K562 (cell line): ENCODE measurements at regions not wholly inside any gene's neighbourhood (a gene's known extent, or its start where the extent isn't known, plus 50 kb on each side); places are given as distances from the start of the nearest gene placed in this dataset.

ENCODE experiments used
- FOXM1 ChIP-seq, 2 experiments: fragments of 450-650 bp in 1 of 2; sonication (generic) in 1 of 2; formaldehyde crosslinking in 1 of 2; IDR thresholded peaks; 2 replicates each; pipeline versions ENCODE4 v1.6.1 to v1.9.0; 2017 to 2022; ENCODE audit warnings: low read depth in 2 of 2, mild to moderate bottlenecking in 2 of 2, missing genetic modification reagents in 1 of 2, moderate library complexity in 1 of 2
- TF ChIP-seq, protein P1 (sequence below), 2 experiments: fragments of 450-650 bp; IDR thresholded peaks; 2 replicates each; pipeline ENCODE4 v1.6.1; 2016; ENCODE audit warnings: mild to moderate bottlenecking in 2 of 2, borderline replicate concordance in 1 of 2, low read depth in 1 of 2, moderate library complexity in 1 of 2

DNA sequence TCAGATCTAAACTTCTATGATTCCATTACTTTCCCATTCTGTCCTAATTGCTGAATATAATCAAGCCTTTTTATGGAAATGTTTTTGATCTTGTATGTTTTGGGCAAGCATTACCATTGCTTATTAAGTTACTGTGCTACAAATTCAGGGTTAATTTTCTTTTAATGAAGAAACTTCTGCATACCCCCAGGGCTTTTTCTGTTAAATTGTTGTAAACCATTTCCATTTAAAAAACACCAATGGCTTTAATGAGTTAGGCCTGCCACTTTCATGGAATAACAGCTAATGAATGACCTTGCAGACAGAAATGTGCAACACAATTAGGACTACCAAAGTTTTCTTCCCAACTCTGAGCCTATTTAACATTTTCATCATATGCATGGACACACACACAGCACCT lies 150.0 kb downstream of the DIPK2A start (continued):
- TF ChIP-seq, protein P1, sequence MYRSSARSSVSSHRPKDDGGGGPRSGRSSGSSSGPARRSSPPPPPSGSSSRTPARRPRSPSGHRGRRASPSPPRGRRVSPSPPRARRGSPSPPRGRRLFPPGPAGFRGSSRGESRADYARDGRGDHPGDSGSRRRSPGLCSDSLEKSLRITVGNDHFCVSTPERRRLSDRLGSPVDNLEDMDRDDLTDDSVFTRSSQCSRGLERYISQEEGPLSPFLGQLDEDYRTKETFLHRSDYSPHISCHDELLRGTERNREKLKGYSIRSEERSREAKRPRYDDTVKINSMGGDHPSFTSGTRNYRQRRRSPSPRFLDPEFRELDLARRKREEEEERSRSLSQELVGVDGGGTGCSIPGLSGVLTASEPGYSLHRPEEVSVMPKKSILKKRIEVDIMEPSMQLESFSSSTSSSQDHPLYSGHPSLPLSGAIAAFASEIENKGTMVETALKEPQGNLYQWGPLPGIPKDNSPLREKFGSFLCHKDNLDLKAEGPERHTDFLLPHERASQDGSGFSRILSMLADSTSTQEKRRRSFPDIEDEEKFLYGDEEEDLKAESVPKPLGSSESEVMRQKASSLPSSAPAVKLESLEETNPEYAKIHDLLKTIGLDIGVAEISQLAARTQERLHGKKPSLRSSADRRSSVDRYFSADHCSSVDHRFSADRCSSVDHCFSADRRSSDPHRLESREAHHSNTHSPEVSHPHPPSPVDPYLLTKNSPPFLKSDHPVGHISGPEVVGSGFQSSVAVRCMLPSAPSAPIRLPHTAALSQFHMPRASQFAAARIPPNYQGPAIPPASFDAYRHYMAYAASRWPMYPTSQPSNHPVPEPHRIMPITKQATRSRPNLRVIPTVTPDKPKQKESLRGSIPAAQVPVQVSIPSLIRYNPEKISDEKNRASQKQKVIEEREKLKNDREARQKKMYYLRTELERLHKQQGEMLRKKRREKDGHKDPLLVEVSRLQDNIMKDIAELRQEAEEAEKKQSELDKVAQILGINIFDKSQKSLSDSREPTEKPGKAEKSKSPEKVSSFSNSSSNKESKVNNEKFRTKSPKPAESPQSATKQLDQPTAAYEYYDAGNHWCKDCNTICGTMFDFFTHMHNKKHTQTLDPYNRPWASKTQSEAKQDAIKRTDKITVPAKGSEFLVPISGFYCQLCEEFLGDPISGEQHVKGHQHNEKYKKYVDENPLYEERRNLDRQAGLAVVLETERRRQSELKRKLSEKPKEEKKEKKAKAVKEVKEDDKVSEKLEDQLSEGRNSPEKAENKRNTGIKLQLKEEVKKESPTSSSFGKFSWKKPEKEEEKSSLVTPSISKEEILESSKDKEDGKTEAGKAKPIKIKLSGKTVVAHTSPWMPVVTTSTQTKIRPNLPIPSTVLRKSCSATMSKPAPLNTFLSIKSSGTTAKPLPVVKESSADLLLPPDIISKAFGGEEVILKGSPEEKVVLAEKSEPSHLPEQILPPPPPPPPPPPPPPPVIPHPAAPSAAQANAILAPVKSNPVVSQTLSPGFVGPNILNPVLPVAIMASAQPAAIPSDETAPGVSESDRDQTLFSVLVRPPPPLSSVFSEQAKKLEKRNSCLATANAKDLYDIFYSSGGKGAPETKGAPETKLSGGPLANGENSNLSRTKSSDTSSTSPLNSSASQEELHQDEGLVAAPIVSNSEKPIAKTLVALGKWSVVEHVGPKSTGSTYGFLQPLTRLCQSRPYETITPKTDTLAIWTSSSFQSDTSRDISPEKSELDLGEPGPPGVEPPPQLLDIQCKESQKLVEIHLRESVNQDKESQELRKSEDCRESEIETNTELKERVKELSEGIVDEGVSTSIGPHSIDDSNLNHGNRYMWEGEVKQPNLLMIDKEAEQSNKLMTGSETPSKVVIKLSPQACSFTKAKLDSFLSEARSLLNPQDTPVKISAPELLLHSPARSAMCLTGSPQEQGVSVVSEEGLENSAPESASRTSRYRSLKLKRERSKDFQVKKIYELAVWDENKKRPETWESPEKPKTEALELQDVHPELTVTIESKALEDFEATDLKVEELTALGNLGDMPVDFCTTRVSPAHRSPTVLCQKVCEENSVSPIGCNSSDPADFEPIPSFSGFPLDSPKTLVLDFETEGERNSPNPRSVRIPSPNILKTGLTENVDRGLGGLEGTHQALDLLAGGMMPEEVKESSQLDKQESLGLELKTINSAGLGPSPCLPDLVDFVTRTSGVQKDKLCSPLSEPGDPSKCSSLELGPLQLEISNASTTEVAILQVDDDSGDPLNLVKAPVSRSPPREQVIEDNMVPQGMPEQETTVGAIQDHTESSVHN (IDR thresholded peaks at IDR 0.05; ENCODE audit: borderline replicate concordance in 1 of 2, low read depth in 1 of 2), result no peak
- TF ChIP-seq FOXM1 (IDR thresholded peaks at IDR 0.05; ENCODE audit: low read depth), result no peak
- no peak for TF ChIP-seq FOXM1 (CRISPR knock-in tag; IDR thresholded peaks at IDR 0.05; ENCODE audit: low read depth)
